ENCODE measurements at regions not wholly inside any gene's neighbourhood (a gene's known extent, or its start where the extent isn't known, plus 50 kb on each side); places are given as distances from the start of the nearest gene placed in this dataset.

DNA sequence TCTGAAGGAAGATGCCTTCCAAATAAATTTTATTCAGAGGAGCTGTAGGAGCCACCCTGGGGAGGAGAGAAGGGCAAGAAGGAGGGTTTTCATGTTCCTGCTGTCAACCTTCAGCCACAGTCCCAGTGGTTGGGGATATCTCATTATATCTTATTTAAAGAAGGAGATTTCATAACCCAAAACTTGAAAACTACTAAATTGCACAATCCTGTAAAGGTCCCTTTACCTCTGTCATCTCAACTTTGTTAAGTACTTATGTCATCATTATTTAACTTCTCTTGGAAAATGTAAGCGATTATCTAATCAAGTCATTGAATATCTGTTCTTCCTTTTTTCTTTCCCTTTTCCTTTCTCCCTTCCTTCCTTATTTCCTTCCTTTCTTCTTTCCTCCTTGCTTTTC, 794.5 kb upstream of the IGFBP3 start:
- no peak overlapping the region for H3K4ac ChIP-seq (ENCODE audit: low read depth, low read length)
- H3K36me3 ChIP-seq (ENCODE audit: control insufficient read depth, insufficient read depth, low read length), result no peaks in the 10 kb centered on the region
- H3K23ac ChIP-seq (ENCODE audit: low read depth, low read length), result no peak overlapping the region
- no peak for ATAC-seq (ENCODE audit: low read depth)
- H2AFZ ChIP-seq (replicated peaks; ENCODE audit: low read length, poor library complexity), result no peak overlapping the region
- no peak overlapping the region for H2AK5ac ChIP-seq (ENCODE audit: low read depth, low read length)
- H3K18ac ChIP-seq (ENCODE audit: low read depth, low read length), result no peak overlapping the region
- POLR2A ChIA-PET (ENCODE audit: unreplicated experiment), result no interaction called here
- no peak overlapping the region for H3K4me3 ChIP-seq (ENCODE audit: insufficient read depth, low read depth, low read length)
- in situ Hi-C loops (cut with MboI; ENCODE audit: low sequenced_read_pairs), result no loop called here
- no peak overlapping the region for H3K56ac ChIP-seq (ENCODE audit: extremely low read depth, insufficient read depth, low read length)
- no peak overlapping the region for H3K9ac ChIP-seq (ENCODE audit: low read depth, low read length)
- H2BK20ac ChIP-seq (ENCODE audit: low read depth, low read length), result no peak overlapping the region
- no CpG with 5 or more reads among the region's 1 CpG for WGBS, 2 experiments (ENCODE audit: extremely low coverage in 2 of 2, insufficient read length in 1 of 2)
- TF ChIP-seq FOS (IDR thresholded peaks at IDR 0.05; ENCODE audit: low read depth, low read length), result no peak
- peak; percentile 61 for TF ChIP-seq CEBPB (IDR thresholded peaks at IDR 0.05; ENCODE audit: low read depth, low read length)
- TF ChIP-seq CHD1 (IDR thresholded peaks at IDR 0.05; ENCODE audit: low read depth, low read length), result no peak
- DNase-seq, result no peak
- no peaks in the 10 kb centered on the region for H3K79me1 ChIP-seq (ENCODE audit: low read depth in 1 of 2, low read length in 2 of 2)
- no peak overlapping the region for H2BK15ac ChIP-seq (ENCODE audit: low read depth, low read length)
- peaks cover 4% of the 10 kb centered on the region for H3K4me1 ChIP-seq (ENCODE audit: control insufficient read depth, insufficient read depth, low read length)
- H2AK9ac ChIP-seq (replicated peaks; ENCODE audit: low read depth, low read length, poor library complexity), result no peak overlapping the region
- CTCF ChIA-PET, result no interaction called here
- no peak overlapping the region for H3K14ac ChIP-seq (replicated peaks; ENCODE audit: low read depth, low read length)
- no peak overlapping the region for H4K91ac ChIP-seq (ENCODE audit: insufficient read depth, low read depth, low read length)
- H3K9me3 ChIP-seq (ENCODE audit: control insufficient read depth, insufficient read depth, low read length), result no peaks in the 10 kb centered on the region
- H3K27me3 ChIP-seq (ENCODE audit: control insufficient read depth, insufficient read depth, low read length), result no peaks in the 10 kb centered on the region
- H4K5ac ChIP-seq (ENCODE audit: low read depth, low read length), result no peak overlapping the region
- no peak overlapping the region for H3K4me2 ChIP-seq (ENCODE audit: low read depth, low read length)
- H3K27ac ChIP-seq (ENCODE audit: insufficient read depth, low read length), result no peak overlapping the region
- intact Hi-C loops (cut with micrococcal nuclease), result no loop called here
- no peak overlapping the region for H2BK5ac ChIP-seq (ENCODE audit: low read depth, low read length, poor library complexity, severe bottlenecking)
- H3K9me1 ChIP-seq (ENCODE audit: insufficient read depth, low read length), result peaks cover 7% of the 10 kb centered on the region; the same call in 1 of the 2 replicates
- H4K8ac ChIP-seq (ENCODE audit: low read depth in 2 of 2, low read length in 2 of 2), result no peak overlapping the region
- no peak overlapping the region for H2BK120ac ChIP-seq (ENCODE audit: low read depth, low read length)
- no TSS peak for BruUV-seq (replicated peaks)
- dilution Hi-C loops (cut with HindIII; ENCODE audit: low sequenced_read_pairs, unreplicated experiment), result no loop called here
- H4K20me1 ChIP-seq (ENCODE audit: insufficient read depth, low read length), result no peaks in the 10 kb centered on the region

Measured in IMR-90 (cell line).